HG03196 (cell line): ENCODE measurements at regions not wholly inside any gene's neighbourhood (a gene's known extent, or its start where the extent isn't known, plus 50 kb on each side); places are given as distances from the start of the nearest gene placed in this dataset.
A peak's percentile ranks its signal among the peaks of the same experiment; 100 is the strongest.
"Not testable (repeated sequence)": the region's sequence is repeated elsewhere in the genome, so short reads cannot be mapped to it uniquely, and the experiment has no call there.

Experiments used
- ATAC-seq: cut with Tn5 transposase; IDR thresholded peaks from one replicate; pipeline ENCODE4 v1.9.1; 2021; ENCODE audit not compliant: unreplicated experiment

- ATAC-seq, result no peak
These were observed 251.6 kb downstream of the GATA3 start for GRCh38 chr10:8305876-8306652.

DNA sequence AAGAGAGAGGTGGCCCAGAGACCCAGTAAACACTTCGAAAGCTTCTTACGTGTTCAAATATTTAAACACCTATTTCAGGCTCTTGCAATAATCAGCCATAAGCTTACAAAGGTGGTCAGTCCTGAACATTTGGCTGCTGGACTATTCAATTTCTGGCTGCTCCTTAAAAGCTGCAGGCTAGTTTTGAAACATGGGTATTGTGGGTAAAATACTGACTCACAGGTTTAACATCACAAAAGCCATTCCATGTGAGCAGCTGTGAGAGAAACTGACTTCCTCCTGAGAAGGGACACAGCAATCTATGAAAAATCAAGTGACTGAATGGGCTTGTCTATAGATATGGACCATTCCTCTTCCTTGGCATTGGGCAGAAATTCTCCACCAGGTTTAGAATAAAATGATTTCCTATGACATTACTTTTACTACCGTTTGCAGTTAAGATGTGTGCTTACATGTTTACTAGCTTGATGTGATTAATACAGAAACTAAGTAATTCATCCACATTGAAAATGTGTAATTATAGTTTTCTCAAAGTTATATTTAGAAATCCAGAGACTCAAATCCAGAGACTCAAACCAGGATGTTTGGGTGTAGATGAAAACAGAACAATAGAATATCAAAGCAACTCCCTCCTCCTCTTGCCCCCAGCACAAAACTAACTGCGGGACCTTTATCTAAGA, 252.3 kb downstream of the GATA3 start:
- no peak for ATAC-seq

DNA sequence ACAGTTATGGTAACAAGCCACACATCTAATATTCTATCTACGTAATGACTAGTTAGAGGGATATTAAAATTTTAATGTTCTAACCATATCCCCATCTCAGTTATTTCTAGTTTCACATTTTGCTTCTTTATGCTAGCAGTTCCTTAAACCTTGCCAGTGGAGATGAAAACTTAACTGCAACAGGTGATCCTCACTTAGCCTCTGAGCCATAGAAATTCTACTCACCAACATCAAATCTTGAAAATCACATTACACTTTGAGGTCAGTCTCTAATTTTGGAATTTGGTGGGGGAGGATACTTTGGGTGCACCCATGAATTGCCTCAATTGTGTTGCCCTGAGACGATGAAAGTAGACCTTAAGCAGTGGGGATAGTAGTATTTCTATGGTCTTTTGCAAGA, 256.4 kb downstream of the GATA3 start:
- no peak for ATAC-seq

DNA sequence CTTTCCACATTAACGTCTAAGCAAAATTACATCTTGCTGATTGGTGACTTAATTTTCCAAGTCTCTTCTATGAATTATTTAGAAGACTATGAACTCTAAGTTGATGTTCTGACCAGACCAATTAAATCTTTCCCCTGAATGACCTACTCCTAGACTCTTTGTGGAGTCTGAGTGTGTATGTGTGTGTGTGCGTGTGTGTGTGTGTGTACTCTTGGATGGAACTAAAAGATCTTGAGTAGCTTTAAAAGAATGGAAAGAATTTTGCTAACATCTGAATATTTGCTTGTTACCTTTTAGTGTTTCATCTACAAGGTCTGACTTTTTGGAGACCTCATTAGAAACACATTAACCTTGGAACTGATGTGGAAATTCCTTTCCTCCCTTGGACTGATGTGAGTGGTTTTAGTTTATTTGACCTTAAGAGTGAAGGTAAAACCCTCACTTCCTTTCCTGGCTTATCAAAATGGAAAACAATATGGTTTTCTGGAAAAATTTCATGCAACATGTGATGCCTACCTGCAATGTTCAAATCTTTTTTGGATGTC, 257.1 kb downstream of the GATA3 start:
- no peak for ATAC-seq

- no peak for ATAC-seq
These were observed 257.6 kb downstream of the GATA3 start for GRCh38 chr10:8312079-8312478.

DNA sequence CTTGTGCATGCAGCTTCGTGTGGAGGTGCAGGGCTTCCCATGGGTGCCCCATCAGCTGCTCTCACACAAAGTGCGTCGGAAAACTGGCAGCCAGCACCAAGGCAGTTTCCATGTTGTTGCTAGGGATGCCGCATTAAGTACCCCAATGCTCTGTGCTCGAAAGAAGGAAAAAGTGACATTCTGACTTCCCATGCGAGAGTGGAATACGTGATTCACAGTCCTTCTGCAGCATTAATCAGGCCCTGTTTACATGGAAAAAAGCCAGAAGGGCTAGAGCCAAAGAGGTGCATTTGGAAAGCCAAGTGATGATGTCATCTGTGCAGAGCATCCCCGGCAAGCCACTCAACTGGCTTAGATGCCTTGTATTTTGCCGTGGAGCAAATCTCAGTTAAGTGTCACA, 258.3 kb downstream of the GATA3 start:
- ATAC-seq, result no peak

- no peak for ATAC-seq
These were observed 260.0 kb downstream of the GATA3 start for GRCh38 chr10:8314486-8314885.

DNA sequence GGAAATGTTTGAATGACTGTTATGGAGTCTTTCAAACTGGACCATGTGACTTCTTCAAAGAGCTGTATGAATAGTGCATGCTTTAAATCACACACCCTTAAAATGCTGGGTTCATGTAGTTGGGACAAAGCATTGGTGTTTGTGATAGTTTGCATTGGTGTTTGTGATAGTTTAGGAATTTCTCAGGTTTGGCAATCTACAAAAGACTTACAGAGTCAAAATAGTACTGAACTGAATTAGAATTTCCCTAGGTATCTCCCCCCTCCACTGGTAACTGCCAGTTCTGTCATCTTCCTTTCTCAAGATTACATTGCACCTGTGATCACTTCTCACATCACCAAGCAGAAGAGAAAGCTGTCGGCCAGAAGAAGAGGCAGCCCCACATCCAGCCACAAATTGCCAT, 261.1 kb downstream of the GATA3 start:
- no peak for ATAC-seq

- no peak for ATAC-seq
These were observed 261.8 kb downstream of the GATA3 start for GRCh38 chr10:8316284-8316683.

GRCh38 chr10:8318429-8318828, 263.9 kb downstream of the GATA3 start:
- ATAC-seq, result not testable (repeated sequence)

GRCh38 chr10:8318956-8319355, 264.5 kb downstream of the GATA3 start:
- ATAC-seq, result no peak

GRCh38 chr10:8319704-8320103, 265.2 kb downstream of the GATA3 start:
- no peak for ATAC-seq

DNA sequence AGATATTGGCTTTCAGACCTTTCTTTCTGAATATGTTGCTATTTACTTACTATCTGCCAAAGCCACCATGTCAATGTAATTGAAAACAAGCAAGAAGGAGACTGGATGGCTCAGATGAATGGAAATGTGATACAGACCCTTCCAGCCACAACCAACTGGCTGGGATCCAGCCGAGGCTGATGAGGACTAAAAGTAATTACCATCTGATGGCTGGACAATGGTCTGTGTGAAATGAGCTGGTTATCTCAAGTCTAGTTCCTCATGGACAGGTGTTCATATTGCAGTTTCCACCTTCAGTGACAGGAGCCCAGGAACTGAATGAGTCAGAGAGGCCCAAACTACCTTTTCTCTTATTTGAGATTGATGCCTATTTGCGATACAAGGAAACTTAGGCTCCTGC, 267.5 kb downstream of the GATA3 start:
- ATAC-seq, result no peak

DNA sequence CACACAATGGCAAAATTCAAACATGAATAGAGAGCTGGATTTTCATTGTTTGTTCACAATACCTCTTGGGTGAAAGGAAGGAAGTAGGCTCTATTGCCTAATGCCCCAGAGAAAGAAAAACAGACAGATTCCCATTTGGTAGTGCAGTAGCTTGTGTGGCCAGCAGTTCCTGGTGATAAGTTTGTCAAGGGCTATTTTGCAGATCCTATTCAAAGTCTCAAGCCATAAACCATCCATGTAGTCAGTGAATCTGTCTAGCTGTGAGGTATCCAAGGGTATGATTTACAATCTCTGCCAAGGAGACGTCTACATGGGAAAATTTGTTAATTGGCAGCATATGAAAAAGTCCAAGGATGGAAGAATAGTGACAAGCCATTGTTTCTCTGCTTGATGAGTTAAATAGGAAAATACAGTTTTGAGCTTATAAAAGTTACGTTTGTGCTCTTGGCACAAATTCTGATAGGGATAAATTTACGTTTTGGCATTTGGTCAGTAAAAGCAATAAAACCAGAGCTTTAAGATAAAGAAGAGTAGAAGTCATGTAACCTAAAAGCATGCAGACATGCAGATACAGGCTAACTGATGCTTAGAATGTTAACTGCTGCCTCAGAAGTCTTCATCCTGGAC, 269.1 kb downstream of the GATA3 start:
- no peak for ATAC-seq

GRCh38 chr10:8325024-8325980, 270.8 kb downstream of the GATA3 start:
- no peak for ATAC-seq

DNA sequence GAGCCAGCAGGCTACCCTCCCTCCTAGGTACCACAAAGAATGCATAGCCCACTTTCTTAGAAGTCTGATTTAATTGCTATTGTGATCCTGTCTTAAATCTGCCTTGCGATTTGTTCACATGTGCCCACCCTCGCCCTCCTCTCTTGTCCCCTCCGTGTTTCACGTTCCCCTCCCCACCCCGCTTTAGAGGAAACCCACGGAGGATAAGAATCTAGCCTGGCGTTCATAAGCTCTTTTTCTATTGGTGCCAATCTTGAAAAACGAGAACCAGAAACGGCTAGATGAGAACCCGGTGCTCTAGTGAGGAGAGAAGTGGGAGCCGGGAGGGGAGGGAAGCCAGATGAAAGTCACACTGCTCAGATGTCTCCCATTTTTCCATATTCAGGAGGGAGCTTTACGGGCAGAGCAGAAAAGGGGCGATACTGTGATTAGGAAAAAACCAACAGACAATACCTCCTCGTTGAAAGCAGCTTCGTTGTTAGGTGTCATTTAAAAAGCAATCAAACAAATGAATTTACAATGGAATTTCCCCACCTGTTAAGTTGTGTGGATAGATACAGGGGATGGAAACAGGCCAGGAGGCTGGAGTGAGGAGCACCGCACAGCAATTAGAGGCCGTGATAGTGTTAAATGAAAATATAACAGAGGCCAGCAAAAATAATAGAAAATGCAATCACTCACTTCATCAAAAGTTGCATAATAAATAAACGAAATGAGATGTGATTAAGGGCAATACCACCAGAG, 272.1 kb downstream of the GATA3 start:
- no peak for ATAC-seq

DNA sequence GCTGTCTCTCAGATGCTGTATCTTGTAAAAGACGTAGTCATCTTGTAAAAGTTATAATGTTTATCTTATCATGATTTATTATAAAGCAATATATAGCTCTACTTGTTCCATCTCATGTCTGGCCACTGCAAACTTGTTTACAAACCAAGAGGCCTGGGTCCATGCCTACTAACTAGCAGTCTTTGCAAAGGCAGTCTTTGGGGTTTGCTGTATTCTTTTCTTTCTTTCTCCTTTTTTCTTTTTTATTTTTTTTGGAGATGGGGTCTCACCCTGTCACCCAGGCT, 272.6 kb downstream of the GATA3 start:
- no peak for ATAC-seq

- ATAC-seq, result no peak
These were observed 276.9 kb downstream of the GATA3 start for GRCh38 chr10:8331387-8331786.

GRCh38 chr10:8331896-8332729, 277.6 kb downstream of the GATA3 start:
- ATAC-seq, result peak; percentile 93
